ENCODE measurements at regions not wholly inside any gene's neighbourhood (a gene's known extent, or its start where the extent isn't known, plus 50 kb on each side); places are given as distances from the start of the nearest gene placed in this dataset.

DNA sequence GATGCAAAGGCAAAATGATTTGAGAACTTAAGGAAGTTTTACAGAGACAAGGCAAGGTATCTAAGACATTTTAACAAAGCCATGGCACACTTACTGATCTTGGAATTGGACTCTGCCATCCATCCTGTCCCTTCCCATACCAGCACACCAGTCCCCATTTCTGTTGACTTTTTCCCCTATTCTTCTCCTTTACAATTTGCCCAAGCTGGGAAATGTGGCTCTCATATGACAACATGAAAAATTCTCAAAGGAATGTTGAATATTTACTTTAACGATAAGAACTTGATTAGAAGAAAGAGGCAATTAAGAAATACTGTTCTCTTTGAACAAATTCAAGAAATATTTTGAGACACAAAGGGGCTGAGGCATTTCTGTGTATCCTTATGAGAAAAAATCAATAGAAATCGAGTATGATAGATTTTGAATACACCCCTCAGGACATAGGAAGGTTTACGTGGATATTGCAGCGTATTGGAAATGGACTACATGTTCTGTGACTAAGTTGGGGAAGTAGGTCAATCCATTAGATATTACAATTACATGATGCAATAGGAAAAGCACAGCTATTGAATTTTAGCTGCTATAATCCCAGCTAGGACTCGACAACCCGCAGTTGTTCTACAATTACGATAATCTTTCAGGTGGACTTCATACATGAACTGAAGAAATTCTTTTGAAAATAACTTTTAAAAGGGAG is 201.6 kb downstream of the TRIB2 start:
- TF ChIP-seq CTCF (IDR thresholded peaks at IDR 0.05) (no peak), EP300 (IDR thresholded peaks at IDR 0.05) (no peak), POLR2AphosphoS5 (IDR thresholded peaks at IDR 0.05) (no peak)

Measured in suprapubic skin (tissue), 4 donors.